HepG2 (cell line): ENCODE measurements at regions not wholly inside any gene's neighbourhood (a gene's known extent, or its start where the extent isn't known, plus 50 kb on each side); places are given as distances from the start of the nearest gene placed in this dataset.

ENCODE experiments used
- ATAC-seq: fragments of 200-7000 bp; cut with Tn5 transposase; 3 replicates; pipeline ENCODE4 v1.9.1; 2020; ENCODE audit warnings: mild to moderate bottlenecking, moderate library complexity
- BruUV-seq: library from RNA; stranded (reverse); fragments of 400-500 nt; replicated peaks from 2 replicates; lab custom pipeline; 2021; lab: Mats Ljungman, UMichigan
- CTCF ChIA-PET: fragments of 300-600 bp; formaldehyde crosslinking; extraction: SDS; loops from one replicate; lab custom pipeline; 2021; ENCODE audit warnings: low total read pairs, inconsistent platforms, low intra/inter-chr PET ratio; lab: Yijun Ruan, JAX
- POLR2A ChIA-PET: fragments of 350-600 bp; sonication (Branson Sonifier 250); formaldehyde crosslinking; loops from one replicate; lab custom pipeline; 2020; ENCODE audit warnings: antibody characterized with exemption, inconsistent platforms; lab: Yijun Ruan, JAX
- DNase-seq: peaks from one replicate; pipeline ENCODE4 v3.0.0-alpha.2; 2015; ENCODE audit warnings: low spot score
- FAIRE-seq: peaks from 3 replicates; lab custom pipeline; 2011; peaks lifted over from hg19 to GRCh38; lab: Jason Lieb, UNC
- H2AFZ ChIP-seq: one replicate; pipeline ENCODE4 v1.6.1; 2011; ENCODE audit warnings: low read length, inconsistent platforms
- H3K27ac ChIP-seq: fragments of 300-600 bp; 3 replicates; pipeline ENCODE4 v1.8.0; 2011; ENCODE audit warnings: mixed run types, mild to moderate bottlenecking, mixed read lengths, low read length, inconsistent platforms; ENCODE audit not compliant: insufficient read depth; ENCODE audit errors: extremely low read length
- H3K27me3 ChIP-seq, 2 experiments: fragments of 200-600 bp in 1 of 2; 2 replicates in 1 of 2; 3 replicates in 1 of 2; pipeline versions ENCODE4 v1.6.0 to v1.8.0; 2011; ENCODE audit warnings: low read length in 2 of 2, mild to moderate bottlenecking in 2 of 2, moderate library complexity in 2 of 2, inconsistent platforms in 1 of 2; ENCODE audit not compliant: insufficient read depth in 2 of 2, control insufficient read depth in 1 of 2
- H3K36me3 ChIP-seq, 2 experiments: fragments of 200-600 bp in 1 of 2; replicated peaks in 1 of 2; 2 replicates in 1 of 2; 3 replicates in 1 of 2; pipeline versions ENCODE4 v1.5.1 to v1.8.0; 2011; ENCODE audit warnings: low read length in 2 of 2, inconsistent platforms in 1 of 2; ENCODE audit not compliant: insufficient read depth in 2 of 2, control insufficient read depth in 1 of 2
- H3K4me1 ChIP-seq: 2 replicates; pipeline ENCODE4 v1.5.1; 2012; ENCODE audit warnings: low read length, inconsistent platforms; ENCODE audit not compliant: insufficient read depth
- H3K4me2 ChIP-seq: 2 replicates; pipeline ENCODE4 v1.6.0; 2011; ENCODE audit warnings: low read depth, low read length, inconsistent platforms
- H3K4me3 ChIP-seq, 3 experiments: fragments of 200-600 bp in 1 of 3; sonication (generic), shearing (Covaris generic) in 1 of 3; replicated peaks in 1 of 3; 2 replicates each; pipeline ENCODE4 v1.5.1; 2011 to 2016; ENCODE audit warnings: low read length in 3 of 3, inconsistent platforms in 2 of 3, low read depth in 2 of 3, mild to moderate bottlenecking in 2 of 3, control low read depth in 1 of 3, mixed read lengths in 1 of 3; ENCODE audit not compliant: insufficient read depth in 1 of 3
- H3K79me2 ChIP-seq: one replicate; pipeline ENCODE4 v1.6.1; 2011; ENCODE audit warnings: low read length, inconsistent platforms; ENCODE audit not compliant: insufficient read depth
- H3K9ac ChIP-seq: 2 replicates; pipeline ENCODE4 v1.6.0; 2011; ENCODE audit warnings: mild to moderate bottlenecking, low read depth, low read length, inconsistent platforms; ENCODE audit not compliant: insufficient read depth
- H3K9me3 ChIP-seq: 2 replicates; pipeline ENCODE4 v1.5.1; 2012; ENCODE audit warnings: mild to moderate bottlenecking, low read length
- H4K20me1 ChIP-seq: 2 replicates; pipeline ENCODE4 v1.6.0; 2011; ENCODE audit warnings: inconsistent platforms, mild to moderate bottlenecking, low read length, moderate library complexity; ENCODE audit not compliant: insufficient read depth
- FOXC1 ChIP-seq: sonication (generic); formaldehyde crosslinking; IDR thresholded peaks from 2 replicates; pipeline ENCODE4 v1.8.0; 2022; ENCODE audit warnings: mild to moderate bottlenecking, missing genetic modification reagents, borderline replicate concordance
- FOXM1 ChIP-seq: sonication (generic); formaldehyde crosslinking; IDR thresholded peaks from 2 replicates; pipeline ENCODE4 v1.5.0; 2020; ENCODE audit warnings: missing genetic modification reagents
- KLF15 ChIP-seq: sonication (generic); formaldehyde crosslinking; IDR thresholded peaks from 2 replicates; pipeline ENCODE4 v1.8.1; 2023; ENCODE audit warnings: borderline replicate concordance, mild to moderate bottlenecking, inconsistent platforms, missing genetic modification reagents, mixed read lengths
- NFIC ChIP-seq: IDR thresholded peaks from 2 replicates; pipeline ENCODE4 v1.6.1; 2012; ENCODE audit warnings: mild to moderate bottlenecking, low read length, inconsistent platforms
- NRL ChIP-seq: sonication (generic); formaldehyde crosslinking; IDR thresholded peaks from 2 replicates; pipeline ENCODE4 v1.5.0; 2020; ENCODE audit warnings: missing genetic modification reagents, mild to moderate bottlenecking, moderate library complexity, borderline replicate concordance
- PAF1 ChIP-seq: IDR thresholded peaks from 2 replicates; pipeline ENCODE4 v1.6.1; 2016; ENCODE audit warnings: missing genetic modification reagents, missing compliant biosample characterization
- SPEN ChIP-seq: sonication (generic); formaldehyde crosslinking; IDR thresholded peaks from 2 replicates; pipeline ENCODE4 v1.5.1; 2020; ENCODE audit warnings: low read depth, mild to moderate bottlenecking, missing genetic modification reagents
- ZBTB8A ChIP-seq: sonication (generic); formaldehyde crosslinking; IDR thresholded peaks from 2 replicates; pipeline ENCODE4 v1.4.0; 2020; ENCODE audit warnings: mild to moderate bottlenecking, low read depth, missing genetic modification reagents, borderline replicate concordance
- ZNF792 ChIP-seq: IDR thresholded peaks from 2 replicates; pipeline ENCODE4 v1.6.1; 2016
- ZSCAN25 ChIP-seq: sonication (generic); formaldehyde crosslinking; IDR thresholded peaks from 2 replicates; pipeline ENCODE4 v1.8.0; 2022; ENCODE audit warnings: mild to moderate bottlenecking, missing genetic modification reagents
- WGBS: methylation state at CpG from one replicate; pipeline ENCODE4 v1.1.6; 2017; ENCODE audit warnings: low lambda C conversion rate; 5-methylcytosine and 5-hydroxymethylcytosine counted together
- in situ Hi-C: cut with HindIII; loops from 2 replicates; pipeline ENCODE4 v1.10.0; 2017; ENCODE audit warnings: low pct_unique_long_range_greater_than_20kb; ENCODE audit not compliant: extremely low pct_ligation_motif_present
- intact Hi-C: fragments of 100-400 bp; cut with micrococcal nuclease; formaldehyde crosslinking; loops from one replicate; pipeline ENCODE4 v1.10.0; 2022; ENCODE audit not compliant: unreplicated experiment
- TF ChIP-seq, protein P1 (sequence below): sonication (generic); formaldehyde crosslinking; IDR thresholded peaks from 2 replicates; pipeline ENCODE4 v1.8.0; 2022; ENCODE audit warnings: missing genetic modification reagents, mild to moderate bottlenecking, inconsistent platforms, borderline replicate concordance
- TF ChIP-seq, protein P2 (sequence below): sonication (generic); formaldehyde crosslinking; IDR thresholded peaks from 2 replicates; pipeline ENCODE4 v1.4.0; 2020; ENCODE audit warnings: missing genetic modification reagents
- TF ChIP-seq, protein P3 (sequence below): sonication (generic); formaldehyde crosslinking; IDR thresholded peaks from 2 replicates; pipeline ENCODE4 v1.5.0; 2020; ENCODE audit warnings: missing genetic modification reagents, mild to moderate bottlenecking, borderline replicate concordance

DNA sequence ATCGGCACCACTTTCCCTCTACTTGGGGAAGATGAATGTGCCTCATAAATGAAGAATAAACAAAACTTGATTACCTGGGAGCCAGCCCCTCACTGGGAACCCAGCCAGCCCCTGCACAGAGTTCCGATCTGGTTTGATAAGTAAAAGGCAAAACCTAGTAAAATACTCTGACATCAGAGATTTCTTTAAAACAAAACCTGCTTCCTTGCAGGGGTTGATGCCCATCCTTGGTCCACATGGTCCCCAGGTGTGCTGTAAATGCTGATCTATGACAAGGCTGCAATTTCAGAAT, 218.8 kb upstream of the APCDD1 start:
- no peak for FAIRE-seq
- ChIA-PET CTCF (no interaction called here), POLR2A (no interaction called here)
- DNase-seq: no peak
- no peak for ATAC-seq
- H3K27me3 ChIP-seq: peaks cover 0 to 12% of the 10 kb centered on the region in 2 experiments; a peak in 2 of 5 replicates
- no peak overlapping the region for H3K4me3 ChIP-seq
- no peak overlapping the region for H2AFZ ChIP-seq
- in situ Hi-C loops: no loop called here
- 80% methylated on average over 2 of the region's 2 CpGs for WGBS
- BruUV-seq: no TSS peak
- no peaks in the 10 kb centered on the region for H3K4me1 ChIP-seq
- H3K79me2 ChIP-seq: no peaks in the 10 kb centered on the region
- no peak overlapping the region for H3K4me2 ChIP-seq
- intact Hi-C loops: no loop called here
- H3K27ac ChIP-seq: no peak overlapping the region
- TF ChIP-seq ZNF792 (CRISPR knock-in tag) (no peak), ZBTB8A (CRISPR knock-in tag) (no peak), FOXM1 (CRISPR knock-in tag) (no peak), SPEN (CRISPR knock-in tag) (no peak), PAF1 (CRISPR knock-in tag) (no peak), ZSCAN25 (CRISPR knock-in tag) (no peak), NRL (CRISPR knock-in tag) (no peak), KLF15 (CRISPR knock-in tag) (no peak), NFIC (no peak), FOXC1 (CRISPR knock-in tag) (no peak)
- TF ChIP-seq, protein P1, sequence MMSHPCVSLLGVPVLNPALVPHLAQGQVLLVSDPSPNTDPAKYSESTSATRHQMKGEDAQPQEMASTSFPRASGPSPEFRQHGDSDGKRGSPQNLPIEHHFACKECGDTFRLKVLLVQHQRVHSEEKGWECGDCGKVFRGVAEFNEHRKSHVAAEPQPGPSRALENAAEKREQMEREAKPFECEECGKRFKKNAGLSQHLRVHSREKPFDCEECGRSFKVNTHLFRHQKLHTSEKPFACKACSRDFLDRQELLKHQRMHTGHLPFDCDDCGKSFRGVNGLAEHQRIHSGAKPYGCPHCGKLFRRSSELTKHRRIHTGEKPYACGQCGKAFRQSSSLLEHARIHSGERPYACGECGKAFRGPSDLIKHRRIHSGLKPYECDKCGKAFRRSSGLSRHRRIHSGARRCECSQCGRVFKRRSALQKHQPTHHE: no peak
- TF ChIP-seq, protein P2, sequence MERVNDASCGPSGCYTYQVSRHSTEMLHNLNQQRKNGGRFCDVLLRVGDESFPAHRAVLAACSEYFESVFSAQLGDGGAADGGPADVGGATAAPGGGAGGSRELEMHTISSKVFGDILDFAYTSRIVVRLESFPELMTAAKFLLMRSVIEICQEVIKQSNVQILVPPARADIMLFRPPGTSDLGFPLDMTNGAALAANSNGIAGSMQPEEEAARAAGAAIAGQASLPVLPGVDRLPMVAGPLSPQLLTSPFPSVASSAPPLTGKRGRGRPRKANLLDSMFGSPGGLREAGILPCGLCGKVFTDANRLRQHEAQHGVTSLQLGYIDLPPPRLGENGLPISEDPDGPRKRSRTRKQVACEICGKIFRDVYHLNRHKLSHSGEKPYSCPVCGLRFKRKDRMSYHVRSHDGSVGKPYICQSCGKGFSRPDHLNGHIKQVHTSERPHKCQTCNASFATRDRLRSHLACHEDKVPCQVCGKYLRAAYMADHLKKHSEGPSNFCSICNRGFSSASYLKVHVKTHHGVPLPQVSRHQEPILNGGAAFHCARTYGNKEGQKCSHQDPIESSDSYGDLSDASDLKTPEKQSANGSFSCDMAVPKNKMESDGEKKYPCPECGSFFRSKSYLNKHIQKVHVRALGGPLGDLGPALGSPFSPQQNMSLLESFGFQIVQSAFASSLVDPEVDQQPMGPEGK (CRISPR knock-in tag): no peak
- TF ChIP-seq, protein P3, sequence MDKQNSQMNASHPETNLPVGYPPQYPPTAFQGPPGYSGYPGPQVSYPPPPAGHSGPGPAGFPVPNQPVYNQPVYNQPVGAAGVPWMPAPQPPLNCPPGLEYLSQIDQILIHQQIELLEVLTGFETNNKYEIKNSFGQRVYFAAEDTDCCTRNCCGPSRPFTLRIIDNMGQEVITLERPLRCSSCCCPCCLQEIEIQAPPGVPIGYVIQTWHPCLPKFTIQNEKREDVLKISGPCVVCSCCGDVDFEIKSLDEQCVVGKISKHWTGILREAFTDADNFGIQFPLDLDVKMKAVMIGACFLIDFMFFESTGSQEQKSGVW: no peak
- H3K9ac ChIP-seq: no peak overlapping the region
- H4K20me1 ChIP-seq: no peaks in the 10 kb centered on the region
- H3K9me3 ChIP-seq: no peaks in the 10 kb centered on the region
- H3K36me3 ChIP-seq: no peaks in the 10 kb centered on the region
